ENCODE measurements at regions not wholly inside any gene's neighbourhood (a gene's known extent, or its start where the extent isn't known, plus 50 kb on each side); places are given as distances from the start of the nearest gene placed in this dataset.

- Histone ChIP-seq H3K9me3 (peaks cover 0 to 3% of the 10 kb centered on the region in 2 donors), H3K36me3 (no peaks in the 10 kb centered on the region), H3K27ac (no peak overlapping the region), H3K4me1 (no peaks in the 10 kb centered on the region), H3K27me3 (no peaks in the 10 kb centered on the region), H3K4me3 (no peak overlapping the region)
- intact Hi-C loops (cut with DNase I; ENCODE audit: low total_unique reads) = no loop called here
- DNase-seq = no peak
- TF ChIP-seq, protein P1, sequence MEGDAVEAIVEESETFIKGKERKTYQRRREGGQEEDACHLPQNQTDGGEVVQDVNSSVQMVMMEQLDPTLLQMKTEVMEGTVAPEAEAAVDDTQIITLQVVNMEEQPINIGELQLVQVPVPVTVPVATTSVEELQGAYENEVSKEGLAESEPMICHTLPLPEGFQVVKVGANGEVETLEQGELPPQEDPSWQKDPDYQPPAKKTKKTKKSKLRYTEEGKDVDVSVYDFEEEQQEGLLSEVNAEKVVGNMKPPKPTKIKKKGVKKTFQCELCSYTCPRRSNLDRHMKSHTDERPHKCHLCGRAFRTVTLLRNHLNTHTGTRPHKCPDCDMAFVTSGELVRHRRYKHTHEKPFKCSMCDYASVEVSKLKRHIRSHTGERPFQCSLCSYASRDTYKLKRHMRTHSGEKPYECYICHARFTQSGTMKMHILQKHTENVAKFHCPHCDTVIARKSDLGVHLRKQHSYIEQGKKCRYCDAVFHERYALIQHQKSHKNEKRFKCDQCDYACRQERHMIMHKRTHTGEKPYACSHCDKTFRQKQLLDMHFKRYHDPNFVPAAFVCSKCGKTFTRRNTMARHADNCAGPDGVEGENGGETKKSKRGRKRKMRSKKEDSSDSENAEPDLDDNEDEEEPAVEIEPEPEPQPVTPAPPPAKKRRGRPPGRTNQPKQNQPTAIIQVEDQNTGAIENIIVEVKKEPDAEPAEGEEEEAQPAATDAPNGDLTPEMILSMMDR (IDR thresholded peaks at IDR 0.05) = no peak
- TF ChIP-seq POLR2A (IDR thresholded peaks at IDR 0.05) = no peak
These were observed 109.2 kb downstream of the SH3TC2 start for GRCh38 chr5:148953711-148954110.
